ENCODE measurements at regions not wholly inside any gene's neighbourhood (a gene's known extent, or its start where the extent isn't known, plus 50 kb on each side); places are given as distances from the start of the nearest gene placed in this dataset.

DNA sequence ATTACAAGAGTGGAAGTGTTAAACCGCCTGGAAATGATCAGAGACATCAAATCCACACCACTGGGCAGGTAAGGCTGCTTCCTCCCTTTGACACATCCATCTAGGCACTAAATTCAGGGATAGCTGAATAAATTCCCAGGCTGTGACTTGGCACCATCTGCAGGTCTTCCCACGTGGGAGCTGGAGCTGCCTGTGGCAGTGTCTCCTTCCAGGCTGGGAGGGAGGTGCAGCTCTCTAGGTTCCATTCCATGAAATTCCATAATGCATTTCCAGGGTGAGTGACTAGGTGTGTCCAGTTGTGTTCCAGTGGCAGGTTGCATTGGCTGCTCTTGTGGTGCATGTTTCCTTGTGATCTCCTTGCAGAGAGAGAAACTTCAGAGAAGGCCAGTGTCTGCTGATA lies 188.9 kb upstream of the CXCR4 start:
- intact Hi-C loops (cut with micrococcal nuclease), result no loop called here
- CTCF ChIA-PET, result no interaction called here

GRCh38 chr2:136305517-136306192 lies 187.7 kb upstream of the CXCR4 start:
- DNase-seq (peak; percentile 87), ATAC-seq (peak; percentile 99)
- Mint-ChIP-seq H3K27ac (peak overlapping the region; percentile 90), H3K9me3 (no peaks in the 10 kb centered on the region), H3K36me3 (ENCODE audit: low read depth) (no peaks in the 10 kb centered on the region), H3K4me1 (ENCODE audit: low read depth) (peaks cover 27% of the 10 kb centered on the region), H3K4me3 (no peak overlapping the region), H3K27me3 (no peaks in the 10 kb centered on the region)
- CTCF ChIA-PET, result interaction anchor here (0.6 to 1.5 kb wide), 4 partner anchors 10 to 508 kb away, joined by 3 to 6 read pairs (median 4); no protein-coding TSS in a partner anchor
- POLR2A ChIA-PET, result interaction anchor here (1.1 to 1.8 kb wide), 6 partner anchors 22 to 187 kb away, joined by 3 to 5 read pairs (median 4); no protein-coding TSS in a partner anchor
- TF ChIP-seq, protein P1, sequence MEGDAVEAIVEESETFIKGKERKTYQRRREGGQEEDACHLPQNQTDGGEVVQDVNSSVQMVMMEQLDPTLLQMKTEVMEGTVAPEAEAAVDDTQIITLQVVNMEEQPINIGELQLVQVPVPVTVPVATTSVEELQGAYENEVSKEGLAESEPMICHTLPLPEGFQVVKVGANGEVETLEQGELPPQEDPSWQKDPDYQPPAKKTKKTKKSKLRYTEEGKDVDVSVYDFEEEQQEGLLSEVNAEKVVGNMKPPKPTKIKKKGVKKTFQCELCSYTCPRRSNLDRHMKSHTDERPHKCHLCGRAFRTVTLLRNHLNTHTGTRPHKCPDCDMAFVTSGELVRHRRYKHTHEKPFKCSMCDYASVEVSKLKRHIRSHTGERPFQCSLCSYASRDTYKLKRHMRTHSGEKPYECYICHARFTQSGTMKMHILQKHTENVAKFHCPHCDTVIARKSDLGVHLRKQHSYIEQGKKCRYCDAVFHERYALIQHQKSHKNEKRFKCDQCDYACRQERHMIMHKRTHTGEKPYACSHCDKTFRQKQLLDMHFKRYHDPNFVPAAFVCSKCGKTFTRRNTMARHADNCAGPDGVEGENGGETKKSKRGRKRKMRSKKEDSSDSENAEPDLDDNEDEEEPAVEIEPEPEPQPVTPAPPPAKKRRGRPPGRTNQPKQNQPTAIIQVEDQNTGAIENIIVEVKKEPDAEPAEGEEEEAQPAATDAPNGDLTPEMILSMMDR (IDR thresholded peaks at IDR 0.05), result no peak
- intact Hi-C loops (cut with micrococcal nuclease), result no loop called here

More for the DNA sequence above, 188.9 kb upstream of the CXCR4 start:
- no peaks in the 10 kb centered on the region for H3K27me3 Mint-ChIP-seq
- no peaks in the 10 kb centered on the region for H3K36me3 Mint-ChIP-seq (ENCODE audit: low read depth)
- TF ChIP-seq, protein P1 (IDR thresholded peaks at IDR 0.05), result no peak
- H3K9me3 Mint-ChIP-seq, result no peaks in the 10 kb centered on the region
- POLR2A ChIA-PET, result interaction anchor here (1.2 to 1.8 kb wide), 2 partner anchors 21 to 67 kb away, joined by 3 to 5 read pairs; no protein-coding TSS in a partner anchor
- DNase-seq (no peak), ATAC-seq (no peak)
- peaks cover 36% of the 10 kb centered on the region for H3K4me1 Mint-ChIP-seq (ENCODE audit: low read depth)
- H3K4me3 Mint-ChIP-seq, result no peak overlapping the region
- H3K27ac Mint-ChIP-seq, result no peak overlapping the region

DNA sequence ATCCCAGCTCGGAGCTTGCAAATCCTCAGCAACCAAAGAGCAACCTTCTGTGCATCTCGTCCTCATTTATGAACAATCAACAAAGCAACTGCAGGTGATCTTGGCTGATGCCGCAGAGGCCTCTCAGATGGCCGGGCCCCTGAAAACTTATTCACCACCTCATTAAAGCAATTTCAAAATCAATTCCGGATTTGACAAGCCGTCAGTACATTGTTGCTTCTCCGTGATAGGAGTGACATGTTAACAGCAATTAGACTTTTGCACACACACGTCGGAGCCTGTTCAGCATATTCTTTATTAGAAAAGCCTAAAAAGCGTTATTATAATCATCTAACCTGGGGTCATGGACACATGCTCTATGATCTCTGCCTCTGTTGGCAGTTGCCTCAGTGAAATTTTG lies 183.1 kb upstream of the CXCR4 start:
- no peaks in the 10 kb centered on the region for H3K27me3 Mint-ChIP-seq
- TF ChIP-seq, protein P1 (IDR thresholded peaks at IDR 0.05), result no peak
- H3K4me3 Mint-ChIP-seq, result no peak overlapping the region
- H3K36me3 Mint-ChIP-seq (ENCODE audit: low read depth), result no peaks in the 10 kb centered on the region
- no peak for ATAC-seq
- DNase-seq, result no peak
- CTCF ChIA-PET, result interaction anchor here (2.0 kb wide), 1 partner anchor 10 kb away, joined by 7 read pairs; no protein-coding TSS in a partner anchor
- H3K4me1 Mint-ChIP-seq (ENCODE audit: low read depth), result peaks cover 18% of the 10 kb centered on the region
- H3K27ac Mint-ChIP-seq, result no peak overlapping the region
- POLR2A ChIA-PET, result no interaction called here
- no peaks in the 10 kb centered on the region for H3K9me3 Mint-ChIP-seq
- intact Hi-C loops (cut with micrococcal nuclease), result loop anchor here (5.0 kb wide), 1 partner anchor 76 kb away; no protein-coding TSS in a partner anchor

GRCh38 chr2:136298631-136299030 lies 180.7 kb upstream of the CXCR4 start:
- Mint-ChIP-seq H3K27ac (no peak overlapping the region), H3K4me1 (ENCODE audit: low read depth) (peaks cover 6% of the 10 kb centered on the region), H3K9me3 (no peaks in the 10 kb centered on the region), H3K27me3 (no peaks in the 10 kb centered on the region), H3K36me3 (ENCODE audit: low read depth) (no peaks in the 10 kb centered on the region), H3K4me3 (no peak overlapping the region)
- TF ChIP-seq, protein P1 (IDR thresholded peaks at IDR 0.05), result no peak
- no peak for ATAC-seq
- no peak for DNase-seq
- POLR2A ChIA-PET, result no interaction called here
- CTCF ChIA-PET, result interaction anchor here (1.0 kb wide), 1 partner anchor 91 kb away, joined by 3 read pairs; no protein-coding TSS in a partner anchor
- intact Hi-C loops (cut with micrococcal nuclease), result no loop called here

DNA sequence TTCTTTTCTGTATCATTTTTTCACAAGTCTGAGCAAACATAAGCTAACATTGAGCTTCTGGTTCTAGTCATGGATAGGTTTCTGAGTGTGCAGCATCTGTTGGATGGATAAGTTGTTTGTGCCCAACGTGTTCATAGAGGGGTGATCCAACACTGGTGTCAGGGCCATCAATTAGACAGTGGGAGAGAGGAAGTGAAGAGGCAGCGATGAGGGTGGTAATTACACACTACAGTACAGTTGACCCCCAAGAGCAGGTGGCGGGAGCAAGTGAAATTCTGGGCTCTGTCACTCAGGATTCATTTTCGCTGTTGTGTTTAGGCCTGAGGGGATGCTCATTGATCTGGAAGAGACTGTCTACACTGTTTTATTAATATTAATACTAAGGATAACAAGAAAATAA lies 180.0 kb upstream of the CXCR4 start:
- ChIA-PET CTCF (interaction anchor here (1.0 kb wide), 1 partner anchor 90 kb away, joined by 3 read pairs; no protein-coding TSS in a partner anchor), POLR2A (no interaction called here)
- TF ChIP-seq, protein P1 (IDR thresholded peaks at IDR 0.05), result no peak
- H3K36me3 Mint-ChIP-seq (ENCODE audit: low read depth), result no peaks in the 10 kb centered on the region
- H3K4me3 Mint-ChIP-seq, result no peak overlapping the region
- ATAC-seq (no peak), DNase-seq (no peak)
- no peaks in the 10 kb centered on the region for H3K9me3 Mint-ChIP-seq
- no peaks in the 10 kb centered on the region for H3K27me3 Mint-ChIP-seq
- H3K4me1 Mint-ChIP-seq (ENCODE audit: low read depth), result peaks cover 6% of the 10 kb centered on the region
- H3K27ac Mint-ChIP-seq, result no peak overlapping the region
- intact Hi-C loops (cut with micrococcal nuclease), result no loop called here

Data from activated CD8-positive, alpha-beta T cell treated with anti-CD3 and anti-CD28 coated beads for 36 hours (primary cell).